ENCODE measurements at regions not wholly inside any gene's neighbourhood (a gene's known extent, or its start where the extent isn't known, plus 50 kb on each side); places are given as distances from the start of the nearest gene placed in this dataset.

DNA sequence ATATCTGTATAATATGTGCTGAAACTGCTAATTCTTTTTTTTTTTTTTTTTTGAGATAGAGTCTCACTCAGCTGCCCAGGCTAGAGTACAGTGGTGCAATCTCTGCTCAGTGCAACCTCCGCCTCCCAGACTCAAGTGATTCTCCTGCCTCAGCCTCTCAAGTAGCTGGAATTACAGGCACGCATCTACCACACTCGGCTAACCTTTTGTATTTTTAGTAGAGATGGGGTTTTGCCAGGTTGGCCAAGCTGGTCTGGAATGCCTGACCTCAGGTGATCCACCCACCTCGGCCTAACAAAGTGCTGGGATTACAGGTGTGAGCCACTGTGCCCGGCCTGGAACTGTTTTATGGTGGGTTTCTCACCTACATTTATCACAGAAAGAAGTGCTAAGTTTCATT is 307.8 kb upstream of the STT3B start:
- DNase-seq = no peak

DNA sequence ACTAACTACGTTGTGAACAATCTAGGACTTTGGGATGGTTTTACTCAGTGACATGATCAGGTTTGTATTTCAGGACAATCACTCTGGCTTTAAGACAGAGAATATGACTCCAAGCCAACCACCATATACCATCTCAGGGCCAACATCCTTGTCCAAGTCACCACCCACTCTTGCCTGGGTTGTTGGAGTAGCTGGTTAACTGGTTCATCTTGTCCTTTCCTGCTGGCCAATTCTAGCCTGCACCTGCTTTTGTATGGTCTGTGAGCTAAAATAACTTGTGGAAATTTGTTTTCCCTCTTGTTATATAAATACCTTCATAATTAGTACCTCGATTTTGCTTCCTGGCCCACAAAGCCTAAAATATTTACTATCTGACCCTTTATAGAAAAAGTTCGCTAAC is 306.8 kb upstream of the STT3B start:
- DNase-seq = no peak

DNA sequence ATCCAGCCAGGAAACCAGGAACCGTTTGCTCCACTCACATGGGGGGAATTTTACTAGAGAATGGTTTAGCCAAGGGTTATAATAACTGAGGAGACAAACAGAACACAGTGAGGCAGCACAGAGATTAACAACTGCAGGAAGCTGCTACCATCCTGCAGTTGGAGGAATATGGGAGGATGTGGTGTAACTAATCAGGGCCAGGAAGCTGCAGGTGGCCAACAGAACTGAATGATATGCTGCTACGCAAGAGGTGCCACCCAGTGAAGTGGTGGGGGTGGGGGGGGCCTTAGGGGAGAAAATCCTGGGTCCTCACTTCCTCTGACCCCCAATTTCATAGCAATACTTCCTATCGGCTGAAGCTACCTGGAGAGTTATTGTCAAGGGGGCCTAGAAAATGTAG is 306.4 kb upstream of the STT3B start:
- no peak for DNase-seq

DNA sequence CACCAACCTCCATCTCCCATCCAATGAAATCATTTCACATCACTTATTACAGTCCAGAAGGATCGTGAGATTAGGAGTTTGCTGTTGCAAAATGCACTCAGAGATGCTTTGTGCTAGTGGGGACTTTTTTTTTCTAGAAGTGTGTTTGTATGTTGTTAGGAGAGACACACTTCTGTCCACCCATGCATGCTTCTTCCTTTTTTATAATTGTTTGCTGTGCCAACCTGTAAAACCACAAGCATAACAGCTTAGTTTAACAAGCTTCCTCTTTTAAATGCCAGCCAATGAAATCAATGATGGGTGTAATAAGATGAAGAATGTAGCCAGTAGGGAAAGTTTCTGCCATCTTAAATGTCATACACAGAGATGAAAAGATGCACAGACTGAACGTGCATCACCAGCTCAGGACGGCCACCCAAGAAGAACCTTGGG is 305.6 kb upstream of the STT3B start:
- DNase-seq = no peak

DNA sequence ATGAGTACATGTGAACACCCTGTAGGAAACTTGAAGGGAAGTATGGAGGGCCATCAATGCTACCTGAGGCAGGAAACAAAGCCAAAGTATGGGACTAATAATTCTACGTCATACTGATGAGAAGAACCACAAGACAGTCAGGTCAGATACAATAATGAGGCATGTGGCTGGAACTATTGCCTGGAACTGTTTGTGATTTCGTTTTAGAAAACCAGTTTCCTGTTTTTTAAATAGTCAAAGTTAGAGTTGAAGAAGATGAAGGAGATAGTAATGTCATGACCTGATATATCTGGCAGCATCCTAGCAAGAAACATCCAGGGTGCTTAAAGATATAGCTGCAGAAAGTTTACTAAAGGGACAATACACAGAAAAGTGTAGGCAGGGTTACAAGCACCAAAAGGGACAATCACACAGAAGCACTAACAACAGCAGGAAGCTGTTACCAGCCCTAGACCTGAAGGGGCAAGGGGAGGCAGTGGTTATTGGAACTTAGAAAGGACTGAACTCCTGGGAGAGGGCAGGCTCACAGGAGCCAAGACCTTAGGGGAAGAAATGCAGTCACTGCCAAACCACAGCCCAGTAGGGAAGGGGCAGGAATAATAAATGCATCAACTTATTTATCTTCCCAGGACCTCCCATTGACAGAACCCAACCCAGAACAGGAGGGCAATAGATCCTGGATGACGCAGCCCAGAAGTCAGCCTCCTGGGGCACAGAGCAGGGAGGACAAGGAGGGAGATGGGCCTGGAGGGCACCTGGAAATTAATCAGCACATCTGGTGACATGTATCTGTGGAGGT is 302.1 kb upstream of the STT3B start:
- no peak for DNase-seq

DNA sequence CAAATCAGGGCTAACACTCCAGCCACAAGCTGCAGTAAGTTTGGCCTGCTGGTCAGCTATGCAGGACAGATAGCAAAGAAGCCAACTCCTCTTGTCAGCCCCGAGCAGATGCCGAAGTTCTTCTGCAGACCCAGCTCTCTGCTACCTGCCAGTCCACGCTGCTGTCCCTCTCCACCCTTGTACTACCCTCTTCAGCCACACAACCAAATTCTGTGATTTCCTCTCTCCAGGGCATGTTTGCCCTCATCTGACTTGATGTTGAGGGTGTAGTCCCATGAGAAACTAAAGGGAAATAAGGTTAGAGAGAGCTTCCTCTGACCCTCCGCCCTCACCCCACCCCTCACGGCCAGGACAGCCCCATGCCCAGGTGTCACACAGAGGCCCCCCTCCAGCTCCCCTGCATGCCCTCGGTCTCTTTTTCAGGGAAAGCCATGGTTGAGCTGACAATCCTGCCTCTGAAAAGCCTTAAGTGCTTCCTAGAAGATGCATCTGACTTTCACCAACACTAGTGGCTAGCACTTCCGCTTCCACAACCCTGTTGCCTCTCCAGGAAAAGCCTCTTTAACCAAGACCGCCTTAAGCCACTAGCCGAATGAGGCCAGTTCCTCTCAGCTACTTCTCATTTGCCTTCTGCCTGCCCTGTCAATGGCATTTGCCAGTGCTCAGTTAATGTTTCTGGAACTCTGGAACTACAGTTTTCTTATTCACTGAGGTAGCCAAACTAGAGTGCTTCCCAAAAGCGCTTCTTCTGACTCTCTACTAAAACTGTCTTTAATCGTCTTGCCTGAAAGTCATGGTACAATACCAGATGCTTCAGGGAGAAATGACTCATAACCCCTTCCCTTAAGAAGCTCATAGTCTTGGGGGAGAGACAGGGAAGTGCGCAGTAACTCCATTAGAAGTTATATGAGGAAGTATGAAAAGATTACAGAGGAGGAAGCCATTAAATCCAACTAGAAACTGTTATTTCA is 300.4 kb upstream of the STT3B start:
- no peak for DNase-seq

DNA sequence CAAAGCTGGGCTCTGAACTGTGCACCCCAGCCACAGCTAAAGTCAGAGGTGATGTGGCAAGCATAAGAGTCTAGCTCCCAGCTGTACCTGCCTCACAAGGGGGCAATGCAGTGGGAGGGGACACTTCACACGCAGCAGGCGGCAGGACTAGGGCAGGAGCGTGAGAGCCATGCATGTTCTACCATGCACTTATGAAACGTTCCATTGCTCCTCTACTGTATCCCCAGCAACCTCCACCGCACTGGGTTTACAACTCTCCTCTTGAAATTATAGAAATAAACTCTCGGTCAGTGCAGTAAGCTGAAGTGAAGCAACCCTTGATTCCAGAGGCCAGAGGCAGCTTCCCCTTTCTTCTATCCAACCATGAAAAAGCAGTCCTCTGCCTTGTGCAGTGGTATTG is 298.6 kb upstream of the STT3B start:
- DNase-seq = no peak

DNA sequence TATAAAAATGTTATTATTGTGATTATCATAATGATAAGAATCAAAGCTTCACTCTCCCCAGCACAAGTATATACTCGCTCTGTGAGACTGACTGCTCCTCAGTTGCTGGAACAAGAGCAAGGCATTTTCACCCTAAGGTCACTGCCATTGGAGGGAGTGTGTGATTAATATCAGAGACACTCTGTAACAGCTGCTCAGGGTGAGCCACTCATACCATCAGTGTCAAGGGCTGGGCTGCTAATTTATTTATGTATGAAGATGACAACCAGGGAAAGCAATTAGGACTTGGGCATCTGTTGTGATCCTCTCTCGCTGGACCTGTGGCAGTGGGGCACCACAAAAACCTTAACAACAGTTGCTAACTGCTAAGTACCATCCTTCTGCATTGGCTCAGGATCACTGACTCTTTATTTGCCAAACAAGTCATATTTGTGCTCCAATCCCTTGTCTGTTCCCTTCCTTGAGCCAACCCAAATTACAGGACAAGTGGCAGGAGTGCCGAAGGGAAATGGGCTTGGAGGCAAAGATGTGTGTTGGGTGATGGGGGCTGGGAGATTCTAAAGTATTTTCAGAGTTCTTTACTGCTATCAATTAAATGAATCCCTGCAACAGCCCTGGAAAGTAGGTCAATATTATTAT is 297.5 kb upstream of the STT3B start:
- DNase-seq = no peak

DNA sequence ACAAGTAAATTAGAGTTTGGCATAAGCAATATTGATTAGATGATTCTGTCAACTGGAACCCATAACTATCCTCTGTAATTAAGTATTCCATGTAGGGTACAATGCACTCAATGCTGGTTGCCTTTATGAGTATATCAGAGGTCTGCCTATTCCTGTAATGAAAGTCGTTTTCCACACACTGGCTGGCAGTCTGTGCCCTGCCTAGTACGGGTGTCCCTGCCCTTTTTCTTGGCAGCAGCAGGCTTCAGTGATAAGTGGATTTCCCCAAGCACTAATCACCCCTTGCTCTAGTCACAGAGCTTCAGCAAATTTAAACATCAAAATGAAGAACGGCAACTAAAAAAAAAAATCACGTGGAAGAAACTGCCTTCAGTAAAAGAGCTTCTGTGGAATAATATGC is 294.8 kb upstream of the STT3B start:
- DNase-seq = no peak

DNA sequence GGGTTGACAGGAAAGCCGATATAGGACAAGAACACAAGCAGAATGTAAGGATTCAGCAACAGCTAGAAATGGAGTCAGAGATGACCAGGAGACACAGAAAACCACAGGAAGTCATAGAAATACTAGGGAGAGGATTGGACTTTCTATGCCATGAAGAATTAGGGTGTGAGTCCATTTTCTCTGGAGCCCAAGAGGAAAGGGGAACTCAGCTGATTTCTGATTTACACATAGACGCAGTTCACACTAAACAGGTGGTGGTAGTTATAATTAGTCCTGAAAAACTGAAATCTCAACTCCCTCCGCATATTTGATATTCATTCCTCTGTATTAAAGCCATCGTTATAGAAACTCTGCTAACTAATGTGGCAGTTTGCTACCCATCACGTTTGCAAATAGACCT is 292.7 kb upstream of the STT3B start:
- no peak for DNase-seq

DNA sequence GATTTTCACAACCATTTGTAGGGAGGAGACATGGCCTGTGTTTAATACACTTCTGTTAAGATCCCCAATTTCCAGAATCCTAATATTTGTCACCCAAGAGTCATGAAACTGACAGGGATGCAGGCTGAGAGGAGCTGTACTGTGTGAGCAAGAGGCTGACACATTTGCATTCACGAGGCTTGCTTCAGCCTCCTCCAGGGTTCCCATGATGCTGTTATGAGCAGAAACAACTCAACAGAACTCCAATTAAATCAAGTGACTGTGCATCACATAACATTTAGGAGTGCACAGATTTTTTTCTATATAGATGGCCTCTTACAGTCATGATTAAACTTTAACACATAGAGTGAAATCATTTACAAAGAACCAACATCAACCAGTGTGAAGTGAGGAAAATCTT is 292.3 kb upstream of the STT3B start:
- DNase-seq = no peak

DNA sequence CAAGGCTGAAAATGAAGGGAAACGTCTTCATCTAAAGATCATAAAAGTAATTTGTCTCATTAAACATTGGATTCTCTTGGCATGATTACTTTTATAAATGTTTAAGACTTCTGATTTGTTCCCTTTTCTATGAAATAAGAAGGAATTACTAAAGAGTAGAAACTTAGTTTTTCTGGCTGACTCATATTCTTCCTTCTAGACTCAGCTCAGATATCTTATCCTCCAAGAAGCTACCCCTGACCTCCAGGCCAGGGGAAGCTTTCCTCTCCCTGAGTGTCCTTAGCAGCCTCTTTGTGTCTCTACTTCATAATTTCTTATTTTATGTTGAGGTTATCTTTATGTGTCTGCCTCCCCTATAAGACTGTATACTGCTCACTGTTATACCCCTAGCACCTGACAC is 291.9 kb upstream of the STT3B start:
- no peak for DNase-seq

DNA sequence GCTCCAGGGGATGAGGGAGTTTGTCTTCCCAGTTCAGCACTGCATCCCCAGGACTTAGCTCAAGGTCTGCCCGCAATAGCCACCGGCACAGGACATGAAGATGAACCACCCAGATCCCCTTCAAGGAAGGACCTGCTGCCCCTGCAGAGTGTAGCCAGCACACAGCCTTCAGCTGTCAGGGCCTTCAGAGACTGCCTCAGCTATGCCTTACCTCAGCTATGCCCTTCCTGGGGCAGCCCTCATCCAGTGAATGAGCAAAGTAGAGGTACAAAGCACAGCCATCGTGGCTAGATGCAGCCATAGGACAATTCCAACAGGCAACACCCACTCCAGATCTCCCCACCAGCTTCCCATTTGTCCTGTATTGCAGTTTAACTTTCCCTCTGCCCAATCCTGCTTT is 291.2 kb upstream of the STT3B start:
- DNase-seq = no peak

DNA sequence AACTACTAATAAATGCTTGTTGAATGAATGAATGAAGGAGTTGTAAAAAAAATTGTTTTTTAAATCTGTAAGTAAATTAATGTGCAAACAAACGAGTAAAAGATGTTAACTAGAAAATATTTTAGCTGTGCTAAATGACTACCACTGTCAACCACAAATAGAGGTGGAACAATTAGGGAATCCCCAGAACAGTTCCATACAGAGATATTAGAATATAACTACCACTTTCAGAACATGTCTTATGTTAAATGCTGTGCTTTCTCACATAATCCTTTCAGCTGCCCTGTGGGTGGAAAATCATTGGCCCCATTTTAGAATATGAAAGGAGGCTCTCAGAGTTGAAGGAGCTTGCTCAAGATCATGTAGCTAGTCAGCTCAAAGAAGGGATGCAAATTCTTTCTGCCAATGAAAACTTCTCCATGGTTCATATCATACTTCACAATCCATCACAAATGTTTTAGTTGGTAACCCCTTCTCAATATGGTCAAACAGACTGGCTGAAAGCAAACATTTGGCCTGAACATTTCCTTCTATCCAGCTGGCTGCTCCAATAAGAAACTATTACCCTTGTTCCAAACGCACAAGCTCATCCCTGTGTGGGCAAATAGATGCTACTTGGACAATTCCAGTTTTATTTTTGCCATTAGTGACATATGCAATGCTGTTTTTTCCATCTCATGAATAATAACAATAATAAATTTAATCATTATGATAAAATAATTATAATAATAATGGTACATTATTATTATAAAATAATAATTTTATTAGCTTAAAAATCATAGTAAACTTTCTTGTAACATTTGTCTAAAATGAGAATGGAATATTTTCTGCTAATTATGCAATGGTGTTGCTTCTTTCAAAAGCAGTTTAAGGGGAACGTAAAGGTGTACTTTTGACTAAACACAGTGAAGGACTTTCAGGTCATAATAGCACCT is 290.4 kb upstream of the STT3B start:
- no peak for DNase-seq

DNA sequence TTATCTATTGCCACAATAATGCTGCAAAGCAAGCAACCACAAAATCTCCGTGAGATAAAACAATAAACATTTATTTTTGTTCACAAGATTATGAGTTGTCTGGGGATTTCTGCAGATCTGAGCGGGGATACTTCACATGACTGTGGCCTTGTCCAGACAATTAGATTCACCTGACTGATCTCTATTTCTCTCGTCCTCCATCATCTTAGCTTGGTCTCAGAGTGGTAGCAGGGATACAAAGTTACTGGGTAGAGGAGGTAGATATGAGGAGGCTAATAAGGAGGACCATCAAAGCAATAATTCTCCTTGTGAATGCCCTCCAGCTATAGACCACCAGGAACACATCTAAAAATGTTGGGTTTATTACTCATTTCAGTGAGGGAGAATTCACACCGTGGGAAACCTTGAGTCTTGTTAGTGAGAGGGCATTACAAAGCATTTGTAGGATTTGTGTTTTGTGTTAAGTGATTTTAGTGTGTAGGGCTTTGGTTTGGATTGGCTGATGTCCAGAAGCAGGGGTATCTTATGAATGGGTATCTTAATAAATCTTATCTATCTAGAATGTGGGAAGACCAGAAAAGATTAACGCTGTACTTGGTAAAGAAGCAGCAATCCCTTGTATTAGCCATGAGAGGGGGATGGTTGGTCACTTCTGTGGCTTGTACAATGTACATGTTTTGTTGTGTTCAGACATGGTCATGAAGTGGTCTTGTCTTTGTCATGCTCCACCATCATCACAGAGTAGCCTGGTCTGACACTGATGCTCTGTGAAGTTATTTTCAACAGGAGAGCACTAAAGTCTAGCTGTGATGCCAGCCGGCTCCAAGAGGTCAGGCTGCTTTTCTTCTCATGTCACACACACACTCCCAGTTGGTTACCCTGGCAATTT is 287.6 kb upstream of the STT3B start:
- DNase-seq = no peak

DNA sequence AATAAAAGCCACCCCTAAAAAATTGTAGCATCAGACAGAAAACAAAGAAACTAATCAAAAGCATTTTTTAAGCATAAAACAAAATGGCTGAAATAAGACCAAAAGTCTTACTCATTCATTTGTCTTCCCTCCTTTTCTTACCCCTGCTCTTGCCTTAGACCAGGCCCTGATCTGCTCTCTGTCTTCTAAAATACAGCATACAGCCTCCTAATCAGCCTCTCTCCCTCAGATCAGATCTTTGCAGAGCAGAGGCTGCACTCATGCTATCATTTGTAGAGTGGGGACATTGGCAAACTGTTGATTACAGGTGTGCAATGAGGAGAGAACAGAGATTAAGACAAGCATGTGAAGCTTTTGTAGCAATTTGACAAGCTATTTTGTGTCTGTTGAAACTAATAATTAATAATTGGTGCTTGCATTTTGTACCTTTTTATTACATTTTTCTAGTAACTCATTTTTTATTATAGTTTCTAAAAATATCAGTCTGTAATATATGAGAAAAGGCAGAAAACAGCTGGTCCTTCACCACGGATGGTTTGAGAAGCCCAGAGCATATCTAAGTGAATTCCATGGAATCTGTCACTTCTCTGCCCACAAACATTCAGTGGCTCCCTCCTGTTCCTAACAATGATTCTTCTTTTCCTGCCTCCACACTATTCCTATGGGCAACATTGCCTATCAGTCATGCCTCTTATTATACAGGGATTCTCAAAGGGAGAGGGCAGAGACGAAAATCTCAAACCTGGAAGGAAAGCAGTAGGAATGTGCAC is 286.2 kb upstream of the STT3B start:
- no peak for DNase-seq

DNA sequence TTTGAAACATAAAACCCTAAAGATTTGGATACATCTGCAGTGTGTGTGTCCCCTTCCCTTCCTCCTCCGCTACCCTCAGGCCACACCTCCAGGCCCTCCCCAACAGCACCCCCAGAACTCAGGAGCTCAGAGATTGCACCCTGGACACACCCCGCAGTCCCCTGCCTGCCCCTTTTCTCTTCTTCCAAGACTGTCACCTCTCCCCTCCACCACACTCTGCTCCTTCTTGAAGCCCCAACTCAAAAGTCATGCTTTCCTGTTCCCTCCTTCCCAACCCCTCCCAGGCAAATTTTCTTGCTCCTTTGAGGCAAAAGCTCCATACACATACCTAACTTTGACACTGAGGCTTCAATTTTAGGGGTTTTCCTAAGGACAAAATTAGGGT is 285.7 kb upstream of the STT3B start:
- DNase-seq = no peak

DNA sequence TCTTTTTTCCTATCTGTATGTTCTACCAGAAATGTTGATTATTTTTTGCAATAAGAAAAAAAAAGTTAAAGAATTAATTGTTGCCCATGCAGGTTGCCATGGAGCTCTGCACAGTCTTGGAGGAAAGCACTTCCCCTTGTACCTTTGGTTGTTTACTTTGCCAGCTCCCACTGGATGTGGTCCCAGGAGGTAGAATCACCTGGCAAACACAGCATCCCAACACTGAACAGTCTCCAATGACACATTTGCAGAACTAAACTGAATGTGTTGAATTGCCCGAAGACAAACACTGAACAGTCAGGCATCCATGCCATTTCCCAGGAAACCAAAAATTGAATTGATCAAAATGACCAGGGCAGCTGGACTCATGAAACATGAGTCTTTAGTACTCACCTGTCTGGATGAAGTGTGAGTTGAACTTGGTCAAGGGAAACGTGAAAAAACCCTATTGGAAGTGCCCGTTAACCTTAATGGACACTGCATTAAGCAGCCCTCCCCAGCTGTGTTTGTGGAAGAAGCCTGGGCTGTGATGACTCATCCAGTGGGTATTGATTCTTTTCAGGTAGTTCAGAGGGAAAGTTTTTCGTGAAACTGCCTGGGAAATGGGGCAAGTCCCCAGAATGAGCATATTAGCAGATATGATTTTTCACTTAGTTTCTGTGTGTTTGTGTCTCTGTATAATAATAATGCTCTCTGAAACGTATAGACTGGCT is 284.7 kb upstream of the STT3B start:
- DNase-seq = no peak

DNA sequence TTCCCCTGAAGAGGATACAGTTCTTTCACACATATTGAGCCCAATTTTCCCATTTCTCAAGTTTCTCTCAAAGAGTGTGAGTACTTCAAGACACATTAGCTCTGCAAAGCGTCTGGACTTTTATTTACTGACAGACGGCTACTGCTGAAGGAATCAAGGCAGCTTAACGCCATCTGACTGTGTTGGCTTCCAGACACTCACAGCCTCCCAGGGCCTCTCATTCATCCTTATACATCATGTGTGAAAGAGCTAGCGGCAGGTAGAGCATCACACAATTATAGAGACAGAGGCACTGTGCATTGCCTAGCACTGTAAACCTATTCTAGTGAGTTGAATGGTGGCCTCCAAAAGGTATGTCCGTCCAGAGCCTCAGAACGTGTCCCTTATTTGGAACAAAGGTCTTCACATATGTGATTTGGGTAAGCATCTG is 284.1 kb upstream of the STT3B start:
- no peak for DNase-seq
